KBM-7 (cell line): ENCODE measurements at regions not wholly inside any gene's neighbourhood (a gene's known extent, or its start where the extent isn't known, plus 50 kb on each side); places are given as distances from the start of the nearest gene placed in this dataset.
"Not testable (repeated sequence)": the region's sequence is repeated elsewhere in the genome, so short reads cannot be mapped to it uniquely, and the experiment has no call there.

Source experiments
- DNase-seq: peaks from one replicate; pipeline ENCODE4 v3.0.0-alpha.2; 2015
- in situ Hi-C: fragments of 300-500 bp; cut with MboI; formaldehyde crosslinking; loops from 2 replicates; pipeline ENCODE4 v1.14.3; 2020; ENCODE audit warnings: low sequenced_read_pairs, low pct_unique_long_range_greater_than_20kb, mixed read lengths

DNA sequence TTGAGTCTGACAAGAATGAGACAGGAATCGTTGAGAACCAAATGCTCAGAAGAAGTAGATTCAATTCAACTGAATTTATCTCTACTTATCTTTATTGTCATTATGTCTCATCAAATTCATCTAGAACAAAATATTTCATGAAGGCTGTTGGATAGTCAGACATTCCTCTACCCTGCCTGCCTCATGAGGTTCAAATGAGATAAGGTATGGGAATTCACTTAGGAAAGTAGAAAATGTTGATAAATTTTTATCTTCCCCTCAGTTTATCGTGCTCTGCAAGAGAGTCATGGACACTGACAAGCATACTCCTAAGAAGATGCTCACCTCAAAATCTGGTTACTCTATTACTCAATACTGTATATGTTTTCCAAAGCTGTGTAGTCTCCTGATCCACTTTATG, 149.7 kb upstream of the CDIN1 start:
- no peak for DNase-seq
- in situ Hi-C loops: no loop called here

DNA sequence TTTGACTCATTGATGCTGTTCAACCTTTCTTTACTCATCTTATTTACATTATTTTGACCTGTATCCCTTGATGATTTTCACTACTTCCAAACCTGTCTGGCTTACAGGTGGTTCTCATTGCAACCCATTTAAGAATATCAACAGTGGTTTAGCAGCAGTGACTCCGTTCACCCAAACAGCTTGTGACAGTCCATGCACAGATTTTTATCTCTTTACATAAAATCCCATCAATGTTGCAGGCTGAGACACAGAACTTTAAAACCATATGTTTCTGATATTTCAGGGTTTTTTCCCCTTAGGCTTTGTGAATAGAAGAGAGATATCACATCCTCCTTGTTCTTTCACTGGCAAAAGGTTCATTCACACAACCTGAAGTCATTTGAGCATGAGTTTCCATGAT, 149.1 kb upstream of the CDIN1 start:
- no peak for DNase-seq
- in situ Hi-C loops: no loop called here

DNA sequence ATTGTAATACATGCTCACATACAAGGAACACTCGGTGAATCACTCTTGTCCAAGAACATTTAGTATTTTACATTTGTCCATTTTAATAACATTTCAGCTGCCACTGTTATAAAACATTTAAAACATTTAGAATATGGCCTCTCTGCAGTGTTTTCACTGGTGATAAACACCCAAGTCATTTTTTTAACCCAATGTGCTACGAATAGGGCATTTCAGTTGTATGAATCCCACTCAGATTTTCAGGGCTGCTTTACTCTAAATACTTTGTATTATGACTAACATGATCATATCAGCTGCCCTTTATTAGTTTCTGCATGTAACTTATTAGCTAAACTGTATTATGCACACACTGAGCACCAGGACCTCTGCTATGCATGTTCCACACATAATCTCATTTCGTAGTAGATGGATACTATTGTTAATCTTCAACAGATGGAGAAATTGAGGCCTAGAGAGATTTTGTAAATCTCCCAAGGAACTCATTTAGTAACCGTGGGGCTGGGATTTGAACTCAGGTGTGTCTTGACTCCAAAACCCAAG, 148.6 kb upstream of the CDIN1 start:
- no peak for DNase-seq
- in situ Hi-C loops: no loop called here

DNA sequence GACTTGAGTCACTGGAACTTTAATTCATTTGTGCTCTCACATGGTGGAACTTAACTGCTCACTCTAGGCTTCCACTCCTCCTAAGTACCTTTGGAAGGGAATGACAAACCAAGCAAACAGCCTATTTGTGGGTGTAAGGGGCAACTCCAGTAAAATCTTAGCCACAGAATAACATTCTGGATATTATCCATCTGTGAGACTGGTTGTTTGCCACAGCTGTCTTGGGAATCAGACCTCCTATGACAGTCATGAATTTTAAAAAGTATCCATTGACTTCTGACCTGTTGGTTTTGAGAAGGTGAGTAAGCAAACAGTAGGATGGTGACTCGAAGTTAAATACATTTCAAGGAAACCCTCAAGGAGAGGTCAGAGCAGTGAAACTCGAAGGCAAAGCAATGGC, 147.3 kb upstream of the CDIN1 start:
- DNase-seq: no peak
- in situ Hi-C loops: no loop called here

DNA sequence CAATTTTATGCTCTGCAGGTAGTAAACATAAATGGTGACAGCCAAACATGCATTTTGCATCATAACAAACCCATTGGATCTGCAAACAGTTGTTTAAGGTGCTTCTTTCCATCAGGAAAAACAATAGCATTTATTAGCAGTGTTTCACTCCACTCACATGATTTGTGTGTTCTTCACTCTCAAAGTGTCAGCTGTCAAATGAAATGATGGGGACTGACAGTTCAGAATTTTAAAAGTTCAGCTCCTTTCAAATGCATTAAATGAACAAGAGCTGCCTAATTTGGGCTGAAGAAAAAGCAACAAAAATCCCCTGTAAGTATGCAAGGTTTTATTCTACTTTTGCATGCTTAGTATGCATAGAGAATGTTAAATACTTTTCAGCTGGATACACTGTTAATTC, 145.2 kb upstream of the CDIN1 start:
- in situ Hi-C loops: no loop called here

DNA sequence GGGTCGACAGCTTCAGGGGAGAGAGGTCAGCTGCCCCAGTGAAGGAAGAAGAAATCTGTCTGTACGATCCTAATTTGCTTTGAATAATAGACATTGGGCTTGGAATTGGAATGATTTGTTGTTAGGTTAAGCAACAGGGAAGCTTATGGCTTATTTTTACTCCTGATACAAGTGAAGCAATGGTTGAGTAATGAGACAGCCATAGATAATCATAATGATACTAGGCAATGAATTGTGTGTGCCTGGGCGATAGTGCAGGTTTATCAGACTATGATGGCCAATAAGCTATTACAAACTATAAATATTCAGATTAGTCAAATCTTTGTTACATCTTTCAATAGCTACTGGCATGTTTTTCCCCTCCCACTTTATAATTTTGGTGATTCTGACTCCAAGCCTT, 140.9 kb upstream of the CDIN1 start:
- DNase-seq: no peak
- in situ Hi-C loops: no loop called here

More for the DNA sequence above, 145.2 kb upstream of the CDIN1 start:
- DNase-seq: no peak

DNA sequence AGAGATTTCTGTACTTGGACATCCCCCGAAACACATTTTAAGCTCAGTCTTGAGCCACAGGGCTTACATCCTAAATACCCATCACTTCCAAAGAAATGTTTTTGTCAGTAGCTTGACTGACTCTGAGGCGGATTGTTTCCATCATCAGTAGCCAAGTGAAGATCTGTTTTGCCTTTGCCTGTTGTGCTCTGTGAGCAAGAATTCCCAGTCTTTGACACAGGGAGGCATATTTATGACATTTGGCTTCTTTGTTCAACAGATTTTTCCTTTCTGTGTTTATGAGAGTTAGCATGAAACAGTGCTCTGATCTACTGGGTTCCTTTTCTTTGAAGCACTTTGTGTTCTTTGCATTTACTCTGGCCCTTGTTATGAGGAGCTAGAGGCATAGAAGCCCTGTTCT, 132.1 kb upstream of the CDIN1 start:
- no peak for DNase-seq
- in situ Hi-C loops: no loop called here

DNA sequence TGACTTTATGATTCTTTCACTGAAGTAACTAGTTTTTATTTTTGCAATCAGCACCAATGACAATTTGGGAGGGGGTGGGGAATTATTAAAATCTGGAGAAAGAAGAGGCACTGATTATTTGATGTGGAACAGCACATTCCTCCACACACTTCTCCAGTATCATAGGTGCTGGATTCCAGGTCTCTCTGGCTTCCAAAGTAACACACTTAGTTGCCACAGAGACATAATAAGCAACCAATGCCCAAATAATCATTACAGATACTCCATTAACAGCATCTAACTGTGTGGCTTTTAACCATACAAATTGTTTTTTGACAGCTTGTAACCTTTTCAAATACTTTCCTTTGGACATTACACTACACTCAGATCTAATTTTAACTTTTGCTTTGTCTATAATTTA, 131.0 kb upstream of the CDIN1 start:
- in situ Hi-C loops: no loop called here
- DNase-seq: no peak

DNA sequence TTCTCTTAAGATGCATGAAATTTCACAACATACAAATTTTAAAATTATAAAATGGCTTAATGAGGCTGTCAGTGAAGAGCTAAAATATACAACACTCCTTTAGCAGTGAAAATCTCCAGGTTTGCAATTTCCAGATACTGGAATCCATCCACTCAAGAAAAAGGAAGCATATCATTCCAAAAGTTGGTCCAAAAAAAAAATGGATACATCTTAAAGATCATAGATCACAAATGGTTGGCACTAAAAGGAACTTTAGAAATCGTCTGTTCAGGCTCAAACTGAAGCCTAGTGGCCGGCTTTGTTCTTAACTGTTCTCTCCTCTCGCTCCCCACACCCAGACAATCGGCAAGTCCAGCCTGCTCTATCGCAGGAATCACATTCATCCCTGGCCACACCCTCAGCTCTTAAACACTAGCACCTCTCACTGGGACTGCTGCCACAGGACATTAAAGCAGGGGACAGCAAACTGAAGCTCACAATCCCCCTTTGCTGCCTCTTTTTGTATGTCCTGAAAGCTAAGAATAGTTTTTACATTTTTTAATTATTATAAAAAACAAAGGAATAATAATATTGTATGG, 130.3 kb upstream of the CDIN1 start:
- DNase-seq: no peak

DNA sequence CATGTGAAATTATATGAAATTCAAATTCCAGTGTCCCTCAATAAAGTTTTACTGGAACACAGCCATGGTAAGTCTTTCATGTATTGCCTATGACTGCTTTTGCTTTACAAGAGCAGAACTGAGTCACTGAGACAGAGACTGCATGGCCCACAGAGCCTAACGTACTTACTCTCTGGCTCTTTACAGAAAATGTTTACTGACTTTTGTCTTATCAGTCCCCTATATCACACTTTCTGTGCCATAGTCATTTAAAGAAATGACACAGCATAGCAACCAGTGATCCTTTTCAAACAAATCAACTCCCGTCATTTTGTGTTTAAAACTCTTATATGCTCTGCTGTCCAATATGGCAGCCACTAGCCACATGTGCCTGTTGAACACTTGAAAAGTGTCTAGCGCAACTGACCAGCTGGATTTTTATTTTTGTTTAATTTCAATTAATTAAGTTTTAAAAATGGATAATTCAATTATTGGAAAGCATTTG, 129.7 kb upstream of the CDIN1 start:
- DNase-seq: no peak
- in situ Hi-C loops: no loop called here

More for the DNA sequence above, 130.3 kb upstream of the CDIN1 start:
- in situ Hi-C loops: no loop called here

DNA sequence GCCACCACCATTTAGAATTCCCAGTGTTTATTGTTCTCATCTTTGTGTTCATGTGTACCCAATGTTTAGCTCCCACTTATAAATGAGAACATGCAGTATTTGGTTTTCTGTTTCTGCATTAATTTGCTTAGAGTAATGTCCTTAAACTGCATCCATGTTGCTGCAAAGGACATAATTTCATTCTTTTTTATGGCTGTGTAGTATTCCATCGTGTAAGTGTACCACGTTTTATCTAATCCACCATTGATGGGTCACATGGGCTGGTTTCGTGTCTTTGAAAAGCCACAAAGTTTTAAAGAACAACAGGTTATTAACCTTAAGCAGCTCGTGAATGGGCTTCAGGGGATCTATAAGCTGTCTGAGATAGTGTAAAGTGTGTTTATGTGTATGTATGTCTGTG, 125.2 kb upstream of the CDIN1 start:
- in situ Hi-C loops, DNase-seq: not testable (repeated sequence)

DNA sequence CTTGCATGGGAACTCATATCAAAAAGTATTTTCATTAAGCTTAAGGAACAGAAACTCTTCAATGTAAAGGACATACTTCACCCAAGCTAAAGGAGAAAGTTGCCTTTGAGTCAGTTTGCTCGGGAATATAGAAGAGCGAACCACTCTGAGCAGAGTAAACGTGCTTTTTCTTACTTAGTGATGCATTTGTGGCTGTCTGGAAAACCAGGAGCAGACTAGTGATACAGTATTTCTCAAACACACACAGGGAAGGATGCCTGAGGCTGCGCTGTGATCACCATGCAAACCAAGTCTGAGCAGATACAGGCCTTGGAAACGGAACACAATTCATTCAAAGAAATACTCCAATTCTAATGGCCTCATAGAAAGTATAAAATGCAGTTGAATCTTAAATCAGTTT, 121.0 kb upstream of the CDIN1 start:
- in situ Hi-C loops: no loop called here
- DNase-seq: no peak

DNA sequence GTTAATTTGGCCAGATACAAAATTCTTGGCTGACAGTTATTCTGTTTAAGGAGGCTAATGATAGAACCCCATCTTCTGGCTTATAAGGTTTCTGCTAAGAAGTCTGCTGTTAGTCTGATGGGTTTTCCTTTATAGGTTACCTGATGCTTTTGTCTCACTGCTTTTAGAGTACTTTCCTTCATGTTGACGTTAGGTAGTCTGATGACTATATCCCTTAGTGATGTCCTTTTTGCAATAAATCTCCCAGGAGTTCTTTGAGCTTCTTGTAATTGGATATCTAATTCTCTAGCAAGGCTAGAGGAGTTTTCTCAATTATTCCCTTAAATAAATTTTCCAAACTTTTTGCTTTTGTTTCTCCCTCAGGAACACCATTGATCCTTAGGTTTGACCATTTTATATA, 114.1 kb upstream of the CDIN1 start:
- in situ Hi-C loops: no loop called here
- DNase-seq: no peak

DNA sequence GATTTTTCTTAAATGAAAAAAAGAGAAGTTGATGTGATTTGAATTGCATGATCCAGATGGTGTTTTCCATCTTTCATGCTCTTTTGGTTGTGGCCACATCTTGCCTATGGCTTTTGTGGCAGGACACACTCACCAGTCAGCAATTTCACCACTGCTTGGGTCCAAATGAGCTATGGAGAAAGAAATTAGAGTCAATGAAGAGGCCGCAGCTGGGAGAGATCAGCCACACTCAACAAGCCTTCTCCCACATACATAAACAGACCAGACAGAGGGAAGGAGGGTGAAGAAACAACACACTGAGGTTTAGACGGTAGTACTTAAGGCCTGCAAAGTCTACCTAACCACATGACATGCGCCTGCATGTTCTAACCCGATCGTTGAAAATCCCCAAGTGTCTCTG, 110.7 kb upstream of the CDIN1 start:
- no peak for DNase-seq
- in situ Hi-C loops: no loop called here

DNA sequence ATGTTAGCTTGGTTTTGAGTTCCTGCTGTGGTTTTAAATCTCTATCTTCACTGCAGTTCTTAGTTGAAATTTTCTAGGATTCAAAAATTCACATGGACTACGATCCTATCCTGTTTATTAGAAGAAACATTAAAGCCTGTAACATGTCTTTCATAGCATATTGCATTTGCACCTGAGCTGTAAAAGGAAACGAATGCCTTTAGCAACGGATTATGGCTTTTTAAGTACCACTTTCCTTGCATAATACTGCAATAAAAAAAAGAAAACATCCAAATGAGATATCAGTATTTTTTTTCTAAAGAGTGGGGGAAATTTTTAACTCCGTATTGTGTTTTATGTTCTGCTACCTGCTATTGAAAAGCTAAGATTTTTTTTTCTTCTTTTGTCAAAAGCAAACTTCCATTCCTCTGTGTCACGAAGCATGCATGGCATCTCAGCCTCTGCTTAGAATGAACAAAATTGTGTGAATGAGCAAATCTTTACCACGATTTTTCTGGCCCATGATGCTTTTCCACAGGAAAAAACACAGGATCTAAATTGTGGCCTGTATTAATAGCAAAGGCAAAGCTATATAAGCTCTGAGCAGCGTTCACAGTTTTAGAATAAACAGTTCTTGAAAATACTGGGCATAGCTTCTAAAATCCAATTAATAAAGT, 110.0 kb upstream of the CDIN1 start:
- in situ Hi-C loops: no loop called here
- no peak for DNase-seq

DNA sequence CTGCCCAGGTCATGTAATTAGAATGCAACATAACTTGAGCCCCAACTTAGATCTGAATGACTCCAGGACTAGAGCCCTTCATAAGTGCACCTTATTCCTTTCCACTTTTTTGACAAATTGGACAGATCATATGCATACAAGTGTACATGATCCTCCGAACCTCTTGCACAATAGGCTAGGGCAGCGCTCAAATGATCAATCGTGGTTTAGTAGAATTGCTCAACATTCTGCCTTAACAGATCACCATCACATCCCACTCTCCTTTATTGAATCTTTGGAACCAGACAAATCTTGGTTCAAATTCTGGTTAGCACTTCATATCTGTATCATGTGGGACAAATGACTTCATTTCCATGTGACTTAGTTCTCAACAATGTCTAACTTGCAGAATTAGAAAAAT, 106.8 kb upstream of the CDIN1 start:
- DNase-seq: no peak
- in situ Hi-C loops: no loop called here

DNA sequence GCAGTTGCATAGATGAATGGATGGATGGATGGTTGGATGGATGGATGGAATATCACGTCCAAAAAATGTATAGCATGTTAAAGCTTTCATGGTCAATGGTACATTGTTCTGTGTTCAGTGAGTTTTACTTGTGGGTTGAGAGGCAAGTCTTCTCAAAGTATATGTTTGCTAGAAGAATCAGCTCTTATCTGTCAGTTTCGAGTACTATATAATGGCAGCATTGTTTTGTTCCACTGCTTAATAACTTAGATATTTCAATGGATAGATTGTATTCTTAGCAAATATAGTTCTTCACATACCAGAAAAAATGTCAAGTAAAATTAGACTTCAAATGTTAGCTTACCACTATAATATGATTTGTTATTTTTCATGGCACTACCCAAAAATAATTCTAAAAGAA, 100.9 kb upstream of the CDIN1 start:
- in situ Hi-C loops: no loop called here
- no peak for DNase-seq

DNA sequence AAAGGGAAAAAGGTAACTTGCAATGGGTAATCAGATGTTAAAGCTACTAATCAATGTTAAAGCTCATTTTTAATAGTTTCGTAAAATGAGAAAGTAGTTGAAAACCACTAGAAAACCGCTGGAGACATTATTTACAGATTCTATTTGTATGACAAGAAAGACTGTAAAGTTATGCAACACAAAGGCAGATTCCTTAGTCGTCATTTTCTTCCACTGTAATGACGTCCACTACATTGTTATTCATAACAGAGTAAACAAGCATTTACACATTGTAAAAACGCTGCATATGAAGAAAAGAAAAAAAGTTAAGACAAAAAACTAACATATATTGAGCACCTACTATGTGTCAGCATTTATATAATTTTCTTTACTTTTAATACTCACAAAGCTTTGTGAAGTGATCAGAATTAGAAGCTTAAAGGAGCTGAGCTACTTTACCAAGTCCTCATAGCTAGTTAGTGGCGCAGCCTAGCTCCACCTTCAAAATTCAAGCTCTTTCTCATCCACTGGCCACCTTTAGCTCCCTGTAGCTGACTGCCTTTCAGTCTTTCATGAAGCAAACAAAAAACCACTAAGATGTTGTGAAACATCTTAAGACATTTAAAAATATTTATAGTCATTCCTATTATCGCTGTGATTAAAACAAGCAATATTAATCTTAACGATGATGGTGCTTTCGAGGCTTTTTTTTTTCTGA, 100.1 kb upstream of the CDIN1 start:
- DNase-seq: no peak
- in situ Hi-C loops: no loop called here

DNA sequence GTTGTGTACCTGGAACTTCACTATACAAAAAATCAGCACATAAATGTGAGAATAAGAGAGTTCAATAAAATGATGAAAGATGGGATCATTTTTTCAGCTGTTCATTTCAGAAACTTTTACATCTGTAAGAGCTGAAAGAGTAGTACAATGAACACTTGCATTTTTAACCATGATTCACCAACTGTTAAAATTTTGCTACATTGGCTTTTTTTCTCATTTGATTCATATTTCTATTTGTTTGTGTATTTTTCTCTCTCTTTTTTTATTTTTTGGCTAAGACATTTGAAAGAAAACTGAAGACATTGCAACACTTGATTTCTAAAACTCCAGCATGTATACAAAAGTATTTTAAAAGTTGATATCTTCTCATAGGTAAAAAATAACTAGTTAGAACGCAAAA, 98.3 kb upstream of the CDIN1 start:
- no peak for DNase-seq
- in situ Hi-C loops: no loop called here

DNA sequence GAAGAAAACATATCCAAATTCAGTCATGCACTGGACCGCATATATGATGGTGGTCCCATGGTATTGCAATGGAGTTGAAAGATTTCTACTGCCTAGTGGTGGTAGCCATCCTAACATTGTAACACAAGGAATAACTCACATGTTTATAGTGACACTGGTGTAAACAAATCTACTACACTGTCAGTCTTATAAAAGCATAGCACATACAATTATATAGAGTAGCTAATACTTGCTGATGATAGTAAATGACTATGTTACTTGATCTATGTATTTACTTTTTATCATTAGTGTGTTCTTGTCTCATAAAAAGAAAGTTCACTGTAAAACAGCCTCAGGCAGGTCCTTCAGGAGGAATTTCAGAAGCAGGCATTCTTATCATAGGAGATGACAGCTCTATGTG, 96.0 kb upstream of the CDIN1 start:
- in situ Hi-C loops: no loop called here
- DNase-seq: no peak
